GM18907 (cell line): ENCODE measurements at regions not wholly inside any gene's neighbourhood (a gene's known extent, or its start where the extent isn't known, plus 50 kb on each side); places are given as distances from the start of the nearest gene placed in this dataset.

Source experiments
- ATAC-seq: cut with Tn5 transposase; IDR thresholded peaks from one replicate; pipeline ENCODE4 v1.9.1; 2021; ENCODE audit warnings: mild to moderate bottlenecking, moderate library complexity; ENCODE audit not compliant: unreplicated experiment

DNA sequence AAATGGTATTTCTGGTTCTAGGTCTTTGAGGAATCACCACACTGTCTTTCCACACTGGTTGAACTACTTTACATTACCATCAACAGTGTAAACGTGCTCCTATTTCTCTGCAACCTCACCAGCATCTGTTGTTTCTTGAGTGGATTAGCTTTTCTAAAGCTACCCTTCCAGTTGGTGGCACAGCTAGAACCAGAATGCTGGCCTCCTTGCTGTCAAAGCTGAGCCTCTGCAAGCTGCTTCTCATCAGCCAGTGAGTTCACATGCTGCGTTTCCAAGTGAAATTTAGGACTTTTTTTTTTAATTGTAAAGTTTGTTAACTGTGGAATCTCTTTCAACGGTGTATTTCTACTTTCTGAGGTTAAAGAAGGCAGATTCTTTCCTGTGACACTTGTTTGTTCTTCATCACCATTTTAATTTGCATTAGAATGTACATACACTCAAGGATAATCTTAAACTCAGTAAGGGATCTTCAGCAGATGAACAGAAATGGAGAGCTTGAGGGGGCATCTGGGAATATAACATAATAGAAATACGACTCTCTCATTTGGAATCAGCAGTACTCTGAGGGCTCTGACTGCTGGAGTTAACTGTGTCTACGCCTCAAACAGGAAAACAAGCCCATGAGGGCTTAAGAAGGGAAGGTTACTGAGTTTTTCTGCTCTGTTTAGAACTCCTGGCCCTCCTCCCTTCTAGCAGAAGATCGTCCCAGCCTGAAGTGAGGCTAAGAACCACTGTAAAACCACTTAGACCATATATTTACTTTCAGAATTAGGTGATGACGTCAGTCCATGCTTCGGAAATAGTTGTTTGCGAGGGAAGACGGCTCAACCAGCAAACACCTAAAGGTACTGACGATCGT, 148.4 kb upstream of the FAM20A start:
- no peak for ATAC-seq

- no peak for ATAC-seq
Measured at GRCh38 chr17:68748381-68748780, 147.2 kb upstream of the FAM20A start.

GRCh38 chr17:68740555-68741447, 139.6 kb upstream of the FAM20A start:
- no peak for ATAC-seq

GRCh38 chr17:68737761-68738443, 136.7 kb upstream of the FAM20A start:
- ATAC-seq = no peak

GRCh38 chr17:68734931-68735330, 133.8 kb upstream of the FAM20A start:
- ATAC-seq = no peak

GRCh38 chr17:68734187-68734900, 133.2 kb upstream of the FAM20A start:
- no peak for ATAC-seq

DNA sequence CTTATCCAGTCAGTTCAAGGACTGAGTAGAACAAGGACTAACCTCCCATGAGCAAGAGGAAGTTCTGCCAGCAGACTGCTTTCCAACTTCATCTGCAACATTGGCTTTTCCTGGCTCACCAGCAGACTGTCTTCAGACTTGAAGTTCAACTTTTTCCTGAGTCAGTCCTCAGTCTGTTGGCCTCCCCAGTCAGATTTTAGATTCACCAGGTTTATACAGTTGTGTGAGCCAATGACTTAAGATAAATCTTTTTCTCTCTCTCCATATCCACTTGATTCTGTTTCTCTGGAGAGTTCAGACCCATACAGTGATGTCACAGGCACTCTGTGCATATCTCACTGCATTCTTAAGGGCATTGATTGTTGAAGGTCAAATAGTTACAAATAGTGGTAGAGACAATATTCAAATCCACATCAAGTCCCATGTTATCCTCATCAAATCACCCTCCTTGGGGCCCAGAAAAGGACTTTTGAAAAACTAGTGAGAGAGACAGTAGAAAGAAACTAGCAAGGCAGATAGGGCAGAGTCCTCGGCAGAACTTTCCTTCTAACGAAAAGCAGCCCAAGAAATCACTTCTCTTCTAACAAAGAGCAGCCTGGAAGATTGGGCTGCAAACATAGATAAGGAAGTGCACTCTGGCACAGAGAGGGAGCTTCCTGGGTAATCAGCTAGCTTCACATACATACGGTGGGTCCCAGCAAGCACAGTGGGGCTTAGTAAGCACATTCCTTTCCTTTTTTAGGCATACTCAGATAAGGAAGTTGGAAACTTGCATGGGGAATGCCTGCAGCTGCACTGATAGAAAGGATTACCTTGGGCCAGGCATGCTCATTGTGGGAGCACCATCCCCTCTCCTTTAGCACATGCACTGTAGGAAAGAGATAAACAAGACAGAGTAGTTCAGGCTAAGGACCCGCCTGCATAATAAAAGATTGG, 132.3 kb upstream of the FAM20A start:
- ATAC-seq = no peak

- no peak for ATAC-seq
Measured at GRCh38 chr17:68732301-68732749, 131.2 kb upstream of the FAM20A start.

DNA sequence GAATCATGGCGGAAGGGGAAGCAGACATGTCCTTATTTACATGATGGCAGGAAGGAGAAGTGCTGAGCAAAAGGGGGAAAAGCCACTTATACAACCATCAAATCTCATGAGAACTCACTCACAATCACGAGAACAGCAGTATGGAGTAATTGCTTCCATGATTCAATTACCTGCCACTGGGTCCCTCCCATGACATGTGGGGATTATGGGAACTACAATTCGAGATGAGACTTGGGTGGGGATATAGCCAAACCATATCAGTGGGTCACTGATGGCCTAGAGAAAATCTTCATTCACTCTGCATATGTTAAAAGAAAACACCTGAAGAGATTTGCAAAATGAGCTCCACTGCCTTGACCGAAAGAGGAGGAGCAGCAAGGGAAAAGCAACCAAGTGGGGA, 130.3 kb upstream of the FAM20A start:
- ATAC-seq = no peak

DNA sequence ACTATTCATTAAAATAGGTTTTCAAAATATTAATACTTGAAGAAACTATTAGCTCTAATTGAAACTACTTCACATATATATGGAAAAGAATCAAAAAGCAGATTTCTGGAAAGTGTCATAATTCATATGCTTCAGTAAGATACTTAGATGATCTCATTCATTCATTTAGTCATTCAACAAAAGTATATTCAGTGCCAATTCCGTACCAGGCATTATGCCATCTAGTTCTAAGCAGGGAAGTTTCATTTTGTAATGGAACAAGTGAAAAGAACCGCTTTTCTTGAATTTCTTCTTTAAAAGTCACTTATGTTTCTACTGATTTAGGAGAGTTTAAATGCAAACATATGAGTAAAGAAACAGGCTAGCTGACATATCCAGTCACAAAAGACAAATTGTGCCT, 118.3 kb upstream of the FAM20A start:
- no peak for ATAC-seq

DNA sequence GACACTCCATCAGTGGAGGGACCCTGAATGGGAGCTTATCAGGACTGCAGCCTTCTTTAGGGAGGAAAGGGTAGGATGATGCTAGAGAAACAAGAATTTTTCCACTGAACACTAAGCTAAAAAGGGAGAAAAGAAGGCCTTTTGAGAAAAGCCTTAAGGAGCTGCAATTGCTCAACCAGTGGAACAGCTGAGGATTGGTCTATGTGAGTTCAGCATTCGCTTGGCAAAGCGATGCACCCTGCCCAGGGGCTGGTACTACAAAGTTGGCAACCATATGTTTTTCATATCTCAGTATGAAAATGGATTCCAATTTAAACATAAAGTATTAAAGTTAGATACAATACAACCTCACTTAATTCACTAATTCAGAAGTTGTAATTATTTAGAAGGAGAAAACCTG, 117.8 kb upstream of the FAM20A start:
- no peak for ATAC-seq

DNA sequence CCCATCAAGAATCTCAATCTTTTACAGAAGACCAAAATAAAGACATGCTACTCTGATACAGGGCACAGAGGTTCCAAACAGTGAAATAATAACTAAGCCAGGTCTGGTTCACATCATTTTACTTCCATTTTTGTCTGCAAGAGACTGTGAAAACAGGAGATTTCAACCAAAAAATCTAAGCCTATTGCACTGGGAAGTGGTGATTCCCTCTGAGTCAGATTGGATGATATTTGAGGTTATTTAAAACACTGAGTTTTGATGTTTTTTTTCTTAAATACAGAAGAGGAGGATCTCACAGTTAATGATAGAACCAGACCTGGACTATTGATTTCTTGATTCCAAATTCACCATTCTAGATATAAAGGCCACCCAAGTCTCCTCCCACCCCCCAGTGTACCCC, 117.3 kb upstream of the FAM20A start:
- no peak for ATAC-seq

DNA sequence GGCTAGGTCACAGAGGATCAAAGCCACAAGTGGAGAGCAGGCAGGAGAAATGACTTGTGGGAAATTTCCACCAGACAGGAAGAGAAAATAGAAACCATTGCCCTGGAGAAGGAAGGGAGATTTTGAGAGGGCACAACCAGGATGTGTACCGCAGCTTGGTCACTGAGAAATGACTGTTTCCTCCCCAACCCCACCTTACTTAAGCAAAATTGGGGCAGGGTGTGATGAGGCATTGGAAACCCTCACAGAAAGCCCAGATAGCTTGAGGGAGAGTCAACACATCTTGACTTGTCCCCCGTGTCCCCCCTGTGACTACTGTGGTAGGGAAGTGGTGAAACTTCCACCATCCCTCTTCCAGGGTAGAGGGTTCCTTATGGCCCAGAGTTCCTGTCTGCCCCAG, 113.5 kb upstream of the FAM20A start:
- ATAC-seq = no peak

GRCh38 chr17:68711858-68712257, 110.7 kb upstream of the FAM20A start:
- no peak for ATAC-seq

GRCh38 chr17:68710976-68711375, 109.8 kb upstream of the FAM20A start:
- no peak for ATAC-seq

GRCh38 chr17:68710035-68710780, 109.0 kb upstream of the FAM20A start:
- ATAC-seq = no peak

- no peak for ATAC-seq
Measured at GRCh38 chr17:68709461-68709860, 108.3 kb upstream of the FAM20A start.

GRCh38 chr17:68707031-68707430, 105.9 kb upstream of the FAM20A start:
- ATAC-seq = no peak

GRCh38 chr17:68706356-68706920, 105.3 kb upstream of the FAM20A start:
- no peak for ATAC-seq
